Upper lobe of right lung (tissue), 1 donor: ENCODE measurements at regions not wholly inside any gene's neighbourhood (a gene's known extent, or its start where the extent isn't known, plus 50 kb on each side); places are given as distances from the start of the nearest gene placed in this dataset.

ENCODE experiments used
- ATAC-seq: fragments of 200-7000 bp; cut with Tn5 transposase; one replicate; pipeline ENCODE4 v1.9.1; 2020; ENCODE audit warnings: mild to moderate bottlenecking, moderate library complexity
- DNase-seq: peaks from one replicate; pipeline ENCODE4 v3.0.0-alpha.2; 2020
- H3K27ac ChIP-seq: fragments of 200-600 bp; one replicate; pipeline ENCODE4 v1.8.0; 2022
- H3K27me3 ChIP-seq: fragments of 200-600 bp; one replicate; pipeline ENCODE4 v1.8.0; 2022; ENCODE audit warnings: mild to moderate bottlenecking
- H3K36me3 ChIP-seq: fragments of 200-600 bp; one replicate; pipeline ENCODE4 v1.8.0; 2022
- H3K4me1 ChIP-seq: fragments of 200-600 bp; one replicate; pipeline ENCODE4 v1.8.0; 2022
- H3K4me3 ChIP-seq: fragments of 200-600 bp; one replicate; pipeline ENCODE4 v1.8.0; 2022; ENCODE audit warnings: mild to moderate bottlenecking
- H3K9me3 ChIP-seq: fragments of 200-600 bp; one replicate; pipeline ENCODE4 v1.8.0; 2022
- intact Hi-C: fragments of 100-400 bp; cut with DNase I; formaldehyde crosslinking; loops from one replicate; pipeline ENCODE4 v1.11.0; 2022
- TF ChIP-seq, protein P1 (sequence below): fragments of 200-600 bp; IDR thresholded peaks from one replicate; pipeline ENCODE4 v1.8.0; 2022; ENCODE audit warnings: antibody characterized with exemption
- donor health status: DM: no; HTN: yes; CAD: no; lungs with severe emphysema.

DNA sequence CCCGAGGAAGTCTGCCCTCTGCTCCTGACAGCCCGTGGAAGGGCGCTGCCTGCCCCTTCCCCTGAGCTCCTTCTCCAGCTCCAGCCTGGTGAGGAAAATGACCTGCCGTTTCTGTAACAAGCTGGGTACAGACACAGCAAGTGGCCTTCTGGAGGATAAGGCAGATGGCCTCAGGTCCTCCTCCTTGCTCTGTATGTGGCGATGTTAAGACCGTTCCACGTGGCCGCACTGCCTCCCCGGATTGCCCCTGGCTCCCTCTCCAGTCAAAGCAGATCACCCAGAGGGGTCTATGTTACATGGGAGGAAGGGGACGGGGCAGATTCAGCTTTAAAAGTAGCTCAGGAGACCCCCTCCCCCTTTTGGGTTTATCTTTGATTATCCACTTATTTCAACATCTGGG is 80.3 kb upstream of the GATB start:
- H3K27ac ChIP-seq = no peak overlapping the region
- no peak for DNase-seq
- no peaks in the 10 kb centered on the region for H3K4me1 ChIP-seq
- no peak overlapping the region for H3K4me3 ChIP-seq
- intact Hi-C loops = no loop called here
- H3K27me3 ChIP-seq = no peaks in the 10 kb centered on the region
- TF ChIP-seq, protein P1, sequence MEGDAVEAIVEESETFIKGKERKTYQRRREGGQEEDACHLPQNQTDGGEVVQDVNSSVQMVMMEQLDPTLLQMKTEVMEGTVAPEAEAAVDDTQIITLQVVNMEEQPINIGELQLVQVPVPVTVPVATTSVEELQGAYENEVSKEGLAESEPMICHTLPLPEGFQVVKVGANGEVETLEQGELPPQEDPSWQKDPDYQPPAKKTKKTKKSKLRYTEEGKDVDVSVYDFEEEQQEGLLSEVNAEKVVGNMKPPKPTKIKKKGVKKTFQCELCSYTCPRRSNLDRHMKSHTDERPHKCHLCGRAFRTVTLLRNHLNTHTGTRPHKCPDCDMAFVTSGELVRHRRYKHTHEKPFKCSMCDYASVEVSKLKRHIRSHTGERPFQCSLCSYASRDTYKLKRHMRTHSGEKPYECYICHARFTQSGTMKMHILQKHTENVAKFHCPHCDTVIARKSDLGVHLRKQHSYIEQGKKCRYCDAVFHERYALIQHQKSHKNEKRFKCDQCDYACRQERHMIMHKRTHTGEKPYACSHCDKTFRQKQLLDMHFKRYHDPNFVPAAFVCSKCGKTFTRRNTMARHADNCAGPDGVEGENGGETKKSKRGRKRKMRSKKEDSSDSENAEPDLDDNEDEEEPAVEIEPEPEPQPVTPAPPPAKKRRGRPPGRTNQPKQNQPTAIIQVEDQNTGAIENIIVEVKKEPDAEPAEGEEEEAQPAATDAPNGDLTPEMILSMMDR = no peak
- no peak for ATAC-seq
- no peaks in the 10 kb centered on the region for H3K36me3 ChIP-seq
- H3K9me3 ChIP-seq = no peaks in the 10 kb centered on the region

GRCh38 chr4:151835467-151835866 is 74.7 kb upstream of the GATB start:
- Histone ChIP-seq H3K36me3 (no peaks in the 10 kb centered on the region), H3K27me3 (no peaks in the 10 kb centered on the region), H3K9me3 (no peaks in the 10 kb centered on the region), H3K27ac (no peak overlapping the region), H3K4me3 (no peak overlapping the region), H3K4me1 (no peaks in the 10 kb centered on the region)
- intact Hi-C loops = no loop called here
- DNase-seq (no peak), ATAC-seq (no peak)
- TF ChIP-seq, protein P1 = no peak

DNA sequence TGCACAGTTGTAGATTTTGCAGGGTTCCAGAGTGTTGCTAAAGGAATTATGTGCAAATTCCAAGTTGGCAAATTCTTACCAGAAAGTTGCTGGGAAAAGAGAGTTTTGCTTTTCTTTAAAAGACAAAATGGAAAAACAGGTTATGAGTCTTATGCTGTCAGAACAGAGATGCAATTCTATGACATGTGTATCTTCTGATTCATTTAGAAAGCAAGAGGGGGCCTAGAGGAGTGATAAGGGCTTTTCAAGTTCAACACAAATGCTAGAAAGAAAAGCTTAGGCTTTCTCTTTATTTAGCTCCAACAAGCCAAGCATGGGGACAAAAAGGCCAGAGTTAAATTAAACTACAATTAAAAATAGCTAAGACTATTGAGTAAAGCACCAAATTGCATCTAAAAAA is 72.4 kb upstream of the GATB start:
- Histone ChIP-seq H3K27me3 (no peaks in the 10 kb centered on the region), H3K27ac (no peak overlapping the region), H3K4me1 (no peaks in the 10 kb centered on the region), H3K4me3 (no peak overlapping the region), H3K36me3 (no peaks in the 10 kb centered on the region), H3K9me3 (no peaks in the 10 kb centered on the region)
- ATAC-seq = no peak
- DNase-seq = no peak
- intact Hi-C loops = no loop called here
- TF ChIP-seq, protein P1 = no peak

- DNase-seq (no peak), ATAC-seq (no peak)
- no peak overlapping the region for H3K4me3 ChIP-seq
- H3K9me3 ChIP-seq = no peaks in the 10 kb centered on the region
- H3K4me1 ChIP-seq = no peaks in the 10 kb centered on the region
- no peaks in the 10 kb centered on the region for H3K36me3 ChIP-seq
- intact Hi-C loops = no loop called here
- H3K27ac ChIP-seq = no peak overlapping the region
- H3K27me3 ChIP-seq = no peaks in the 10 kb centered on the region
- TF ChIP-seq, protein P1 = no peak
These were observed 70.7 kb upstream of the GATB start for GRCh38 chr4:151831526-151831925.

DNA sequence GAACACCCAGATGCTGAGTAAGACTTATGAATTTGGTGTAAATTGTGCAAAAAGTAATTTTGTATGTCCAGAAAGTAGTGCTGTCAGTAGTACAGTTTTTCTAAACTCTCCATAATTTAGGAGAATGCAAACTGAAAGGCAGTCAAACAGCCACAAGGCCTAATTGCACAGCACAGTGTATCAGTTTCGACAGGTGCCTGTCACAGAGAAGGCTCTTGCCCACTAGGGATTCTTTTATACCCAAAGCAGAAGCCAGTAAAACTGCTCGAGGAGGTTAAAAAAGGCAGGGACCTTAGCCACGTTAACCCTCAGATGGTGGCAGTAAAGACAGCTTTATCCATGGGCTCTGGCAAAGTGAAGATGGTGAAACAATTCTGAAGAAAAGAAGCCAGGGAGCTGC is 69.4 kb upstream of the GATB start:
- TF ChIP-seq, protein P1 = no peak
- intact Hi-C loops = no loop called here
- Histone ChIP-seq H3K4me1 (no peaks in the 10 kb centered on the region), H3K36me3 (no peaks in the 10 kb centered on the region), H3K9me3 (no peaks in the 10 kb centered on the region), H3K27ac (no peak overlapping the region), H3K4me3 (no peak overlapping the region), H3K27me3 (no peaks in the 10 kb centered on the region)
- DNase-seq = no peak
- no peak for ATAC-seq

GRCh38 chr4:151829309-151829708 is 68.5 kb upstream of the GATB start:
- Histone ChIP-seq H3K27me3 (no peaks in the 10 kb centered on the region), H3K4me3 (no peak overlapping the region), H3K36me3 (no peaks in the 10 kb centered on the region), H3K4me1 (no peaks in the 10 kb centered on the region), H3K27ac (no peak overlapping the region), H3K9me3 (no peaks in the 10 kb centered on the region)
- intact Hi-C loops = no loop called here
- ATAC-seq (no peak), DNase-seq (no peak)
- TF ChIP-seq, protein P1 = no peak
